Activated T-helper 17 cell treated with anti-CD3 and anti-CD28 coated beads, Interleukin-2, amount 50 U/mL, for 72 hours (primary cell): ENCODE measurements at regions not wholly inside any gene's neighbourhood (a gene's known extent, or its start where the extent isn't known, plus 50 kb on each side); places are given as distances from the start of the nearest gene placed in this dataset.
"Not testable (repeated sequence)": the region's sequence is repeated elsewhere in the genome, so short reads cannot be mapped to it uniquely, and the experiment has no call there.

ENCODE experiments used
- ATAC-seq: fragments of 150-1000 bp; cut with Tn5 transposase; replicated peaks from 2 replicates; pipeline ENCODE4 v1.10.0; 2021; ENCODE audit warnings: mild to moderate bottlenecking, moderate library complexity
- H3K27ac Mint-ChIP-seq: one replicate; pipeline ENCODE4 v1.8.0; 2022; ENCODE audit warnings: mixed read lengths
- H3K27me3 Mint-ChIP-seq: one replicate; pipeline ENCODE4 v1.8.0; 2022; ENCODE audit warnings: mixed read lengths
- H3K36me3 Mint-ChIP-seq: one replicate; pipeline ENCODE4 v1.8.0; 2022; ENCODE audit warnings: low read depth, mild to moderate bottlenecking, mixed read lengths
- H3K4me1 Mint-ChIP-seq: one replicate; pipeline ENCODE4 v1.8.0; 2022; ENCODE audit warnings: mixed read lengths
- H3K4me3 Mint-ChIP-seq: one replicate; pipeline ENCODE4 v1.8.0; 2022; ENCODE audit warnings: mild to moderate bottlenecking, mixed read lengths
- H3K9me3 Mint-ChIP-seq: one replicate; pipeline ENCODE4 v1.8.0; 2022; ENCODE audit warnings: mixed read lengths

- Mint-ChIP-seq H3K27ac (no peak overlapping the region), H3K36me3 (no peaks in the 10 kb centered on the region), H3K4me1 (peaks cover 4% of the 10 kb centered on the region), H3K4me3 (no peak overlapping the region), H3K9me3 (peaks cover 4% of the 10 kb centered on the region), H3K27me3 (no peaks in the 10 kb centered on the region)
- no peak for ATAC-seq
Observed at GRCh38 chr9:93892748-93893147, 62.4 kb downstream of the BARX1 start.

- H3K36me3 Mint-ChIP-seq, result no peaks in the 10 kb centered on the region
- no peak for ATAC-seq
- no peaks in the 10 kb centered on the region for H3K4me1 Mint-ChIP-seq
- no peak overlapping the region for H3K27ac Mint-ChIP-seq
- peaks cover 2% of the 10 kb centered on the region for H3K27me3 Mint-ChIP-seq
- peaks cover 4% of the 10 kb centered on the region for H3K9me3 Mint-ChIP-seq
- H3K4me3 Mint-ChIP-seq, result no peak overlapping the region
Observed at GRCh38 chr9:93891549-93892310, 63.4 kb downstream of the BARX1 start.

- ATAC-seq, result no peak
- Mint-ChIP-seq H3K4me3 (no peak overlapping the region), H3K36me3 (no peaks in the 10 kb centered on the region), H3K27me3 (peaks cover 4% of the 10 kb centered on the region), H3K9me3 (peaks cover 4% of the 10 kb centered on the region), H3K4me1 (no peaks in the 10 kb centered on the region), H3K27ac (no peak overlapping the region)
Observed at GRCh38 chr9:93891050-93891449, 64.1 kb downstream of the BARX1 start.

- no peaks in the 10 kb centered on the region for H3K36me3 Mint-ChIP-seq
- peaks cover 4% of the 10 kb centered on the region for H3K9me3 Mint-ChIP-seq
- ATAC-seq, result no peak
- no peak overlapping the region for H3K27ac Mint-ChIP-seq
- no peak overlapping the region for H3K4me3 Mint-ChIP-seq
- no peaks in the 10 kb centered on the region for H3K4me1 Mint-ChIP-seq
- H3K27me3 Mint-ChIP-seq, result peaks cover 6% of the 10 kb centered on the region
Observed at GRCh38 chr9:93890436-93890935, 64.7 kb downstream of the BARX1 start.

GRCh38 chr9:93886911-93887310, 68.2 kb downstream of the BARX1 start:
- Mint-ChIP-seq H3K9me3 (no peaks in the 10 kb centered on the region), H3K4me1 (no peaks in the 10 kb centered on the region), H3K27ac (no peak overlapping the region), H3K36me3 (no peaks in the 10 kb centered on the region), H3K4me3 (no peak overlapping the region), H3K27me3 (peaks cover 23% of the 10 kb centered on the region)
- ATAC-seq, result no peak

GRCh38 chr9:93884808-93885207, 70.3 kb downstream of the BARX1 start:
- H3K9me3 Mint-ChIP-seq, result no peaks in the 10 kb centered on the region
- peaks cover 28% of the 10 kb centered on the region for H3K27me3 Mint-ChIP-seq
- H3K4me3 Mint-ChIP-seq, result no peak overlapping the region
- H3K27ac Mint-ChIP-seq, result no peak overlapping the region
- no peaks in the 10 kb centered on the region for H3K36me3 Mint-ChIP-seq
- no peaks in the 10 kb centered on the region for H3K4me1 Mint-ChIP-seq
- ATAC-seq, result no peak

- not testable (repeated sequence) for H3K27ac Mint-ChIP-seq, H3K36me3 Mint-ChIP-seq, H3K4me1 Mint-ChIP-seq, H3K9me3 Mint-ChIP-seq, H3K4me3 Mint-ChIP-seq, ATAC-seq
- peaks cover 23% of the 10 kb centered on the region for H3K27me3 Mint-ChIP-seq
Observed at GRCh38 chr9:93879662-93880407, 75.3 kb downstream of the BARX1 start.

- H3K4me1 Mint-ChIP-seq, result no peaks in the 10 kb centered on the region
- peaks cover 7% of the 10 kb centered on the region for H3K27me3 Mint-ChIP-seq
- no peak overlapping the region for H3K27ac Mint-ChIP-seq
- peaks cover 13% of the 10 kb centered on the region for H3K9me3 Mint-ChIP-seq
- H3K36me3 Mint-ChIP-seq, result no peaks in the 10 kb centered on the region
- ATAC-seq, result no peak
- H3K4me3 Mint-ChIP-seq, result no peak overlapping the region
Observed at GRCh38 chr9:93875330-93875729, 79.8 kb downstream of the BARX1 start.

- H3K4me3 Mint-ChIP-seq, result no peak overlapping the region
- no peak for ATAC-seq
Observed at GRCh38 chr9:93874242-93874641, 80.9 kb downstream of the BARX1 start.

GRCh38 chr9:93871286-93871685, 83.9 kb downstream of the BARX1 start:
- Mint-ChIP-seq H3K27me3 (peaks cover 16% of the 10 kb centered on the region), H3K9me3 (peaks cover 13% of the 10 kb centered on the region), H3K36me3 (no peaks in the 10 kb centered on the region), H3K4me3 (no peak overlapping the region), H3K4me1 (no peaks in the 10 kb centered on the region), H3K27ac (no peak overlapping the region)
- ATAC-seq, result no peak

More at GRCh38 chr9:93874242-93874641, 80.9 kb downstream of the BARX1 start:
- Mint-ChIP-seq H3K36me3 (no peaks in the 10 kb centered on the region), H3K9me3 (peaks cover 13% of the 10 kb centered on the region), H3K4me1 (no peaks in the 10 kb centered on the region), H3K27me3 (peaks cover 8% of the 10 kb centered on the region), H3K27ac (no peak overlapping the region)

- no peak overlapping the region for H3K27ac Mint-ChIP-seq
- H3K9me3 Mint-ChIP-seq, result peaks cover 7% of the 10 kb centered on the region
- H3K27me3 Mint-ChIP-seq, result peaks cover 19% of the 10 kb centered on the region
- no peaks in the 10 kb centered on the region for H3K4me1 Mint-ChIP-seq
- H3K36me3 Mint-ChIP-seq, result no peaks in the 10 kb centered on the region
- ATAC-seq, result no peak
- H3K4me3 Mint-ChIP-seq, result no peak overlapping the region
Observed at GRCh38 chr9:93869863-93870262, 85.3 kb downstream of the BARX1 start.

- no peaks in the 10 kb centered on the region for H3K4me1 Mint-ChIP-seq
- peaks cover 5% of the 10 kb centered on the region for H3K9me3 Mint-ChIP-seq
- H3K36me3 Mint-ChIP-seq, result no peaks in the 10 kb centered on the region
- H3K4me3 Mint-ChIP-seq, result no peak overlapping the region
- no peak for ATAC-seq
- H3K27ac Mint-ChIP-seq, result no peak overlapping the region
- peaks cover 25% of the 10 kb centered on the region for H3K27me3 Mint-ChIP-seq
Observed at GRCh38 chr9:93869088-93869487, 86.1 kb downstream of the BARX1 start.

GRCh38 chr9:93865716-93866115, 89.4 kb downstream of the BARX1 start:
- Mint-ChIP-seq H3K36me3 (no peaks in the 10 kb centered on the region), H3K4me1 (no peaks in the 10 kb centered on the region)

GRCh38 chr9:93865245-93865644, 89.9 kb downstream of the BARX1 start:
- Mint-ChIP-seq H3K4me1 (no peaks in the 10 kb centered on the region), H3K27ac (no peak overlapping the region), H3K4me3 (no peak overlapping the region), H3K36me3 (no peaks in the 10 kb centered on the region), H3K9me3 (no peaks in the 10 kb centered on the region), H3K27me3 (peaks cover 34% of the 10 kb centered on the region)
- ATAC-seq, result no peak

More at GRCh38 chr9:93865716-93866115, 89.4 kb downstream of the BARX1 start:
- peaks cover 30% of the 10 kb centered on the region for H3K27me3 Mint-ChIP-seq
- no peaks in the 10 kb centered on the region for H3K9me3 Mint-ChIP-seq
- H3K27ac Mint-ChIP-seq, result no peak overlapping the region
- no peak overlapping the region for H3K4me3 Mint-ChIP-seq
- ATAC-seq, result no peak

GRCh38 chr9:93864840-93865239, 90.3 kb downstream of the BARX1 start:
- ATAC-seq, result no peak
- Mint-ChIP-seq H3K27ac (no peak overlapping the region), H3K9me3 (no peaks in the 10 kb centered on the region), H3K4me1 (no peaks in the 10 kb centered on the region), H3K27me3 (peaks cover 38% of the 10 kb centered on the region), H3K36me3 (no peaks in the 10 kb centered on the region), H3K4me3 (no peak overlapping the region)
